ENCODE measurements at regions not wholly inside any gene's neighbourhood (a gene's known extent, or its start where the extent isn't known, plus 50 kb on each side); places are given as distances from the start of the nearest gene placed in this dataset.

GRCh38 chr18:72605376-72605775 is 61.2 kb upstream of the CBLN2 start:
- intact Hi-C loops (cut with DNase I), result no loop called here
- DNase-seq (ENCODE audit: low spot score), result no peak

- DNase-seq (ENCODE audit: low spot score), result no peak
- intact Hi-C loops (cut with DNase I), result no loop called here
These were observed 57.8 kb upstream of the CBLN2 start for GRCh38 chr18:72601944-72602343.

GRCh38 chr18:72601481-72601880 is 57.3 kb upstream of the CBLN2 start:
- no peak for DNase-seq (ENCODE audit: low spot score)
- intact Hi-C loops (cut with DNase I), result no loop called here
